H1 (cell line): ENCODE measurements at regions not wholly inside any gene's neighbourhood (a gene's known extent, or its start where the extent isn't known, plus 50 kb on each side); places are given as distances from the start of the nearest gene placed in this dataset.

Experiments
- CTCF ChIA-PET: fragments of 300-600 bp; sonication (Branson Sonifier 250); formaldehyde crosslinking; loops from one replicate; lab custom pipeline; 2021; ENCODE audit not compliant: partially characterized antibody; lab: Charles Lee
- POLR2A ChIA-PET: fragments of 300-600 bp; sonication (Branson Sonifier 250); formaldehyde crosslinking; loops from one replicate; lab custom pipeline; 2021; ENCODE audit warnings: inconsistent platforms; ENCODE audit not compliant: partially characterized antibody; lab: Charles Lee
- DNase-seq, 2 experiments: peaks; one replicate each; pipeline versions ENCODE4 v3.0.0 to v3.0.0-alpha.2; 2010 to 2022; ENCODE audit warnings: low spot score in 2 of 2, low read depth in 1 of 2, mixed read lengths in 1 of 2
- FAIRE-seq: peaks from 2 replicates; lab custom pipeline; 2011; peaks lifted over from hg19 to GRCh38; lab: Jason Lieb, UNC
- H2AFZ ChIP-seq: 2 replicates; pipeline ENCODE4 v1.8.1; 2012; ENCODE audit warnings: low read length, inconsistent platforms
- H2AK5ac ChIP-seq: 2 replicates; pipeline ENCODE4 v1.6.1; 2013; ENCODE audit warnings: low read depth, low read length
- H2BK120ac ChIP-seq: replicated peaks from 2 replicates; pipeline ENCODE3; 2013; ENCODE audit warnings: low read depth, low read length, inconsistent platforms
- H2BK12ac ChIP-seq: 2 replicates; pipeline ENCODE4 v1.6.1; 2013; ENCODE audit warnings: low read depth, low read length
- H2BK15ac ChIP-seq: 2 replicates; pipeline ENCODE4 v1.6.1; 2013; ENCODE audit warnings: low read length
- H2BK20ac ChIP-seq: 2 replicates; pipeline ENCODE4 v1.6.1; 2013; ENCODE audit warnings: low read length
- H2BK5ac ChIP-seq: 2 replicates; pipeline ENCODE4 v1.6.1; 2013; ENCODE audit warnings: low read depth, low read length
- H3K14ac ChIP-seq: 2 replicates; pipeline ENCODE4 v1.6.1; 2013; ENCODE audit warnings: inconsistent platforms; ENCODE audit not compliant: insufficient read length
- H3K18ac ChIP-seq: 2 replicates; pipeline ENCODE4 v1.6.1; 2013; ENCODE audit warnings: low read length; ENCODE audit errors: extremely low read depth
- H3K23ac ChIP-seq: 2 replicates; pipeline ENCODE4 v1.6.1; 2013; ENCODE audit warnings: inconsistent platforms; ENCODE audit not compliant: insufficient read length
- H3K23me2 ChIP-seq: 2 replicates; pipeline ENCODE4 v1.6.1; 2013; ENCODE audit warnings: low read depth, low read length
- H3K27ac ChIP-seq: 2 replicates; pipeline ENCODE4 v1.6.1; 2011; ENCODE audit warnings: low read depth, low read length, inconsistent platforms
- H3K27me3 ChIP-seq, 4 experiments: replicated peaks in 1 of 4; 1 replicate in 1 of 4; 2 replicates in 3 of 4; pipeline versions ENCODE4 v1.6.1 to v1.8.1; 2011 to 2013; ENCODE audit warnings: low read length in 3 of 4, mild to moderate bottlenecking in 3 of 4, inconsistent platforms in 2 of 4, mixed read lengths in 2 of 4, moderate library complexity in 1 of 4; ENCODE audit not compliant: control insufficient read depth in 3 of 4, insufficient read depth in 3 of 4; ENCODE audit errors: extremely low read depth in 1 of 4
- H3K36me3 ChIP-seq, 4 experiments: 2 replicates each; pipeline versions ENCODE4 v1.6.1 to v1.8.1; 2011 to 2013; ENCODE audit warnings: mild to moderate bottlenecking in 4 of 4, low read length in 3 of 4, moderate library complexity in 2 of 4, control low read depth in 1 of 4, inconsistent platforms in 1 of 4; ENCODE audit not compliant: insufficient read depth in 4 of 4, control insufficient read depth in 2 of 4
- H3K4ac ChIP-seq: replicated peaks from 2 replicates; pipeline ENCODE3; 2013; ENCODE audit warnings: low read length, low read depth, mixed read lengths, inconsistent platforms; ENCODE audit not compliant: insufficient read length
- H3K4me1 ChIP-seq, 4 experiments: replicated peaks in 1 of 4; 1 replicate in 1 of 4; 2 replicates in 3 of 4; pipeline versions ENCODE4 v1.6.1 to v1.8.1; 2011 to 2013; ENCODE audit warnings: low read length in 3 of 4, inconsistent platforms in 2 of 4, mixed read lengths in 1 of 4; ENCODE audit not compliant: insufficient read depth in 4 of 4, control insufficient read depth in 3 of 4
- H3K4me2 ChIP-seq, 2 experiments: 2 replicates each; pipeline versions ENCODE4 v1.6.1 to v1.8.1; 2011 to 2013; ENCODE audit warnings: low read depth in 2 of 2, low read length in 2 of 2, control low read depth in 1 of 2, inconsistent platforms in 1 of 2, mild to moderate bottlenecking in 1 of 2; ENCODE audit not compliant: insufficient read depth in 1 of 2
- H3K4me3 ChIP-seq, 4 experiments: fragments of 200-600, 300-600 bp in 1 of 4; sonication (generic), shearing (Covaris generic), sonication (Bioruptor Twin) in 1 of 4; 2 replicates each; pipeline versions ENCODE4 v1.5.1 to v1.8.1; 2011 to 2016; ENCODE audit warnings: low read length in 4 of 4, low read depth in 3 of 4, control low read depth in 2 of 4, inconsistent platforms in 2 of 4, mild to moderate bottlenecking in 2 of 4, mixed read lengths in 1 of 4, moderate library complexity in 1 of 4; ENCODE audit not compliant: insufficient read depth in 2 of 4; ENCODE audit errors: extremely low read depth in 1 of 4
- H3K56ac ChIP-seq: replicated peaks from 2 replicates; pipeline ENCODE3; 2013; ENCODE audit warnings: low read depth, mild to moderate bottlenecking, mixed read lengths, low read length, inconsistent platforms; ENCODE audit not compliant: insufficient read length
- H3K79me1 ChIP-seq: 2 replicates; pipeline ENCODE4 v1.6.1; 2013; ENCODE audit warnings: low read depth, low read length, control low read depth
- H3K79me2 ChIP-seq, 2 experiments: 2 replicates each; pipeline versions ENCODE4 v1.6.1 to v1.8.1; 2012 to 2013; ENCODE audit warnings: low read length in 2 of 2, mild to moderate bottlenecking in 2 of 2, inconsistent platforms in 1 of 2; ENCODE audit not compliant: insufficient read depth in 2 of 2, control insufficient read depth in 1 of 2
- H3K9ac ChIP-seq, 4 experiments: replicated peaks in 1 of 4; 1 replicate in 1 of 4; 2 replicates in 3 of 4; pipeline versions ENCODE4 v1.6.1 to v1.8.1; 2011 to 2013; ENCODE audit warnings: low read depth in 3 of 4, low read length in 3 of 4, control low read depth in 2 of 4, mild to moderate bottlenecking in 2 of 4, moderate library complexity in 2 of 4, inconsistent platforms in 1 of 4; ENCODE audit errors: extremely low read depth in 1 of 4
- H3K9me3 ChIP-seq, 2 experiments: 2 replicates each; pipeline versions ENCODE4 v1.6.1 to v1.8.1; 2012 to 2013; ENCODE audit warnings: mild to moderate bottlenecking in 2 of 2, moderate library complexity in 2 of 2, control low read depth in 1 of 2, inconsistent platforms in 1 of 2, low read depth in 1 of 2, low read length in 1 of 2, mixed read lengths in 1 of 2; ENCODE audit not compliant: insufficient read depth in 2 of 2
- H4K20me1 ChIP-seq, 2 experiments: replicated peaks in 1 of 2; 2 replicates each; pipeline versions ENCODE3 to v1.8.1; 2011 to 2013; ENCODE audit warnings: inconsistent platforms in 2 of 2, low read length in 2 of 2, mild to moderate bottlenecking in 1 of 2; ENCODE audit not compliant: insufficient read depth in 2 of 2, control insufficient read depth in 1 of 2
- H4K5ac ChIP-seq: 2 replicates; pipeline ENCODE4 v1.6.1; 2013; ENCODE audit warnings: low read length, low read depth, mixed read lengths, inconsistent platforms; ENCODE audit not compliant: insufficient read length
- H4K8ac ChIP-seq: 2 replicates; pipeline ENCODE4 v1.8.0; 2013; ENCODE audit warnings: mild to moderate bottlenecking, moderate library complexity, low read length, inconsistent platforms; ENCODE audit not compliant: insufficient read depth; ENCODE audit errors: extremely low read depth
- H4K91ac ChIP-seq: replicated peaks from 2 replicates; pipeline ENCODE3; 2013; ENCODE audit warnings: low read length, mixed read lengths, inconsistent platforms; ENCODE audit not compliant: insufficient read length
- ASH2L ChIP-seq: fragments of 200-600, 300-600 bp; sonication (generic); IDR thresholded peaks from one replicate; pipeline ENCODE4 v1.7.1; 2017; ENCODE audit warnings: low read length
- EP300 ChIP-seq, 2 experiments: IDR thresholded peaks; 1 replicate in 1 of 2; 2 replicates in 1 of 2; pipeline ENCODE4 v1.6.1; 2011 to 2012; ENCODE audit warnings: low read depth in 2 of 2, low read length in 2 of 2, mild to moderate bottlenecking in 2 of 2, borderline replicate concordance in 1 of 2, inconsistent platforms in 1 of 2, moderate library complexity in 1 of 2
- FOSL1 ChIP-seq: IDR thresholded peaks from 2 replicates; pipeline ENCODE4 v1.6.1; 2011; ENCODE audit warnings: mild to moderate bottlenecking, low read depth, low read length, moderate library complexity; ENCODE audit not compliant: insufficient read depth
- HDAC2 ChIP-seq, 2 experiments: fragments of 300-600 bp in 1 of 2; sonication (generic) in 1 of 2; IDR thresholded peaks; 2 replicates each; pipeline ENCODE4 v1.6.1; 2011 to 2012; ENCODE audit warnings: low read depth in 2 of 2, low read length in 2 of 2, mild to moderate bottlenecking in 2 of 2, moderate library complexity in 2 of 2, borderline replicate concordance in 1 of 2, inconsistent platforms in 1 of 2
- KDM4A ChIP-seq: IDR thresholded peaks from one replicate; pipeline ENCODE4 v1.7.1; 2012; ENCODE audit warnings: low read depth, mild to moderate bottlenecking, moderate library complexity, low read length, inconsistent platforms; ENCODE audit not compliant: severe bottlenecking
- RAD21 ChIP-seq, 2 experiments: IDR thresholded peaks in 1 of 2; conservative IDR thresholded peaks in 1 of 2; 2 replicates each; pipeline ENCODE4 v1.6.1; 2011; ENCODE audit warnings: low read depth in 2 of 2, low read length in 2 of 2, improper control_type of control experiment in 1 of 2, inconsistent platforms in 1 of 2, mild to moderate bottlenecking in 1 of 2, moderate library complexity in 1 of 2
- RNF2 ChIP-seq: fragments of 200-900, 300-1000 bp; sonication (generic); IDR thresholded peaks from 2 replicates; pipeline ENCODE4 v1.7.1; 2016; ENCODE audit warnings: borderline replicate concordance, low read depth, mild to moderate bottlenecking, antibody characterized with exemption, low read length; ENCODE audit not compliant: poor library complexity, severe bottlenecking; ENCODE audit errors: missing control alignments
- SAP30 ChIP-seq: fragments of 300-600 bp; sonication (generic); IDR thresholded peaks from 2 replicates; pipeline ENCODE4 v1.7.1; 2012; ENCODE audit warnings: low read length, moderate library complexity, mild to moderate bottlenecking, inconsistent platforms; ENCODE audit not compliant: insufficient read depth, insufficient replicate concordance
- SRF ChIP-seq: IDR thresholded peaks from 2 replicates; pipeline ENCODE4 v1.6.1; 2011; ENCODE audit warnings: mild to moderate bottlenecking, low read depth, low read length, moderate library complexity
- TCF12 ChIP-seq: IDR thresholded peaks from 2 replicates; pipeline ENCODE4 v1.6.1; 2011; ENCODE audit warnings: low read depth, mild to moderate bottlenecking, low read length
- YY1 ChIP-seq: IDR thresholded peaks from 2 replicates; pipeline ENCODE4 v1.6.1; 2011; ENCODE audit warnings: low read depth, mild to moderate bottlenecking, low read length
- WGBS, 2 experiments: shearing (Covaris generic) in 1 of 2; methylation state at CpG; one replicate each; pipeline versions ENCODE4 v1.1.6 to v1.1.7; 2013 to 2015; ENCODE audit warnings: low lambda C conversion rate in 2 of 2, mixed read lengths in 2 of 2, inconsistent platforms in 1 of 2, low coverage in 1 of 2, missing lambda C conversion rate in 1 of 2; ENCODE audit not compliant: insufficient replicate concordance in 2 of 2, insufficient coverage in 1 of 2, insufficient read length in 1 of 2; ENCODE audit errors: extremely low coverage in 1 of 2, missing lambda C conversion rate in 1 of 2; 5-methylcytosine and 5-hydroxymethylcytosine counted together
- TF ChIP-seq, protein P1 (sequence below): IDR thresholded peaks from 2 replicates; pipeline ENCODE4 v1.6.1; 2011; ENCODE audit warnings: low read length, improper control_type of control experiment

DNA sequence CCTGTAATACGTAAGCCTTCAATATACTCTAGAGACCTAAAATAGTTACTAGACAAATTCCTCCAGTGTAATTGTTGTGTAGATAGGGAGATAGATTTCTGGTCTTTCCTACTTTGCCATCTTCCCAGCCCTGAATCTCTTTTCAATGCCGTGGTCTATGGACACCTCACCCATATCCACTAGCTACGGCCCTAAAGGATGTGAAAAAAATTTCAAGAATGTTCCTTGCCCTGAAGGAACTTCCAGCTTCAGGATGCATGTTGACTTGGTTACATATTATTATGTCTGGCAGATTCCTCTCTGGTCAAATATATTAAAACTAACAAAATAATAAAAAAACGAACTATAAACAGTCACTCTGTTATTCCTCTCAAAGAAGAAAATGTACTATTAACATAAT is 52.4 kb upstream of the TSPAN5 start:
- Histone ChIP-seq H3K79me2 (no peaks in the 10 kb centered on the region), H3K4me3 (no peak overlapping the region), H3K9ac (no peak overlapping the region), H3K4me2 (no peak overlapping the region), H2BK15ac (no peak overlapping the region), H3K23me2 (no peaks in the 10 kb centered on the region), H3K56ac (no peak overlapping the region), H3K4me1 (no peaks in the 10 kb centered on the region), H3K4ac (no peak overlapping the region), H4K91ac (no peak overlapping the region), H3K18ac (no peak overlapping the region), H2BK12ac (no peak overlapping the region), H3K27me3 (no peaks in the 10 kb centered on the region), H2BK120ac (no peak overlapping the region), H4K8ac (no peak overlapping the region), H3K36me3 (no peaks in the 10 kb centered on the region), H3K9me3 (peaks cover 3 to 4% of the 10 kb centered on the region in 2 experiments; a peak in 1 of 4 replicates), H2BK5ac (no peak overlapping the region), H3K79me1 (no peaks in the 10 kb centered on the region), H4K5ac (no peak overlapping the region), H2AFZ (no peak overlapping the region), H3K27ac (no peak overlapping the region), H3K14ac (no peak overlapping the region), H2BK20ac (no peak overlapping the region), H3K23ac (no peak overlapping the region), H2AK5ac (no peak overlapping the region), H4K20me1 (no peaks in the 10 kb centered on the region)
- no peak for DNase-seq
- no peak for FAIRE-seq
- POLR2A ChIA-PET: no interaction called here
- CTCF ChIA-PET: interaction anchor here (1.1 kb wide), 1 partner anchor 16 kb away, joined by 3 read pairs; no protein-coding TSS in a partner anchor
- 83% methylated on average over 4 of the region's 4 CpGs; no CpG with 5 or more reads in 1 of the 2 experiments for WGBS, 2 experiments
- TF ChIP-seq YY1 (no peak), FOSL1 (no peak), HDAC2 (IDR thresholded peaks at IDR 0.05; ENCODE audit: borderline replicate concordance in 1 of 2, low read depth in 2 of 2, low read length in 2 of 2) (no peak), KDM4A (no peak), TCF12 (no peak), ASH2L (no peak), RNF2 (no peak), SAP30 (no peak), RAD21 (IDR thresholded peaks at IDR 0.05 in 1 of 2, conservative IDR thresholded peaks at IDR 0.05 in 1 of 2; ENCODE audit: low read depth in 2 of 2, low read length in 2 of 2) (no peak), EP300 (IDR thresholded peaks at IDR 0.05; ENCODE audit: borderline replicate concordance in 1 of 2, low read depth in 2 of 2, low read length in 2 of 2) (no peak), SRF (no peak)
- TF ChIP-seq, protein P1, sequence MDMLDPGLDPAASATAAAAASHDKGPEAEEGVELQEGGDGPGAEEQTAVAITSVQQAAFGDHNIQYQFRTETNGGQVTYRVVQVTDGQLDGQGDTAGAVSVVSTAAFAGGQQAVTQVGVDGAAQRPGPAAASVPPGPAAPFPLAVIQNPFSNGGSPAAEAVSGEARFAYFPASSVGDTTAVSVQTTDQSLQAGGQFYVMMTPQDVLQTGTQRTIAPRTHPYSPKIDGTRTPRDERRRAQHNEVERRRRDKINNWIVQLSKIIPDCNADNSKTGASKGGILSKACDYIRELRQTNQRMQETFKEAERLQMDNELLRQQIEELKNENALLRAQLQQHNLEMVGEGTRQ: no peak
